ENCODE measurements at regions not wholly inside any gene's neighbourhood (a gene's known extent, or its start where the extent isn't known, plus 50 kb on each side); places are given as distances from the start of the nearest gene placed in this dataset.

GRCh38 chr2:195501746-195502145, 155.3 kb upstream of the SLC39A10 start:
- no peak for ATAC-seq
- DNase-seq (ENCODE audit: low read depth, low spot score), result no peak
- ChIA-PET CTCF (interaction anchor here (0.8 to 7.3 kb wide), 8 partner anchors 9 to 158 kb away, joined by 3 to 99 read pairs (median 4); no protein-coding TSS in a partner anchor), SMC1A (ENCODE audit: uncharacterized antibody, unreplicated experiment) (interaction anchor here (0.6 to 6.1 kb wide), 20 partner anchors 8 to 754 kb away, joined by 3 to 91 read pairs (median 4); no protein-coding TSS in a partner anchor), RAD21 (ENCODE audit: unreplicated experiment) (interaction anchor here (5.0 to 8.8 kb wide), 3 partner anchors 34 to 157 kb away, joined by 45 to 124 read pairs (median 62); partner anchors contain the start of gene SLC39A10), POLR2A (interaction anchor here (0.8 to 1.9 kb wide), 3 partner anchors 31 to 64 kb away, joined by 3 to 7 read pairs (median 4); no protein-coding TSS in a partner anchor)
- Histone ChIP-seq H3K27me3 (replicated peaks in 1 of 2; ENCODE audit: control insufficient read depth in 2 of 2, insufficient read depth in 2 of 2, low read length in 1 of 2) (no peaks in the 10 kb centered on the region), H3K36me3 (ENCODE audit: control insufficient read depth in 2 of 2, insufficient read depth in 2 of 2, low read length in 1 of 2) (no peaks in the 10 kb centered on the region), H3K9ac (ENCODE audit: control insufficient read depth, insufficient read depth, low read length) (no peak overlapping the region), H4K20me1 (ENCODE audit: control insufficient read depth, insufficient read depth) (no peaks in the 10 kb centered on the region), H2AFZ (ENCODE audit: control insufficient read depth, low read depth, low read length) (no peak overlapping the region), H3K79me2 (ENCODE audit: control insufficient read depth, insufficient read depth, low read length) (no peaks in the 10 kb centered on the region), H3K4me1 (ENCODE audit: control insufficient read depth, insufficient read depth, low read length) (peaks cover 3% of the 10 kb centered on the region; the same call in 1 of the 2 replicates), H3K4me3 (no peak overlapping the region), H3K9me3 (replicated peaks; ENCODE audit: control insufficient read depth, insufficient read depth, low read length) (no peaks in the 10 kb centered on the region; the same call in 2 of the 3 replicates), H3K27ac (ENCODE audit: control insufficient read depth, insufficient read depth) (no peak overlapping the region), H3K4me2 (ENCODE audit: control insufficient read depth, insufficient read depth) (no peak overlapping the region)
- in situ Hi-C loops (cut with MboI), result no loop called here
- BruUV-seq (replicated peaks), result no TSS peak
- TF ChIP-seq KDM1A (IDR thresholded peaks at IDR 0.05; ENCODE audit: borderline replicate concordance), result no peak
- TF ChIP-seq ZBED1 (IDR thresholded peaks at IDR 0.05; ENCODE audit: borderline replicate concordance), result no peak
- no peak for TF ChIP-seq ZNF274 (IDR thresholded peaks at IDR 0.05; ENCODE audit: insufficient read depth, insufficient read length)
- no peak for TF ChIP-seq FOXM1 (IDR thresholded peaks at IDR 0.05; ENCODE audit: low read depth, low read length)
- TF ChIP-seq RUNX3 (IDR thresholded peaks at IDR 0.05; ENCODE audit: low read length), result no peak
- TF ChIP-seq SPI1 (IDR thresholded peaks at IDR 0.05; ENCODE audit: borderline replicate concordance, insufficient read depth, low read depth, low read length), result no peak
- TF ChIP-seq EED (IDR thresholded peaks at IDR 0.05; ENCODE audit: low read depth), result no peak
- TF ChIP-seq BCLAF1 (IDR thresholded peaks at IDR 0.05), result no peak
- no peak for TF ChIP-seq JUNB (IDR thresholded peaks at IDR 0.05)
- no peak for TF ChIP-seq E4F1 (IDR thresholded peaks at IDR 0.05; ENCODE audit: borderline replicate concordance, partially characterized antibody)
- no peak for FAIRE-seq
- intact Hi-C loops (cut with micrococcal nuclease; ENCODE audit: unreplicated experiment), result loop anchor here (5.0 to 10.0 kb wide), 2 partner anchors 433 to 566 kb away; partner anchors contain the start of gene DNAH7
- 88% methylated on average over 7 of the region's 7 CpGs for WGBS (ENCODE audit: insufficient coverage, insufficient replicate concordance, low lambda C conversion rate, missing lambda C conversion rate)

Measured in GM12878 (cell line).